Caki2 (cell line): ENCODE measurements at regions not wholly inside any gene's neighbourhood (a gene's known extent, or its start where the extent isn't known, plus 50 kb on each side); places are given as distances from the start of the nearest gene placed in this dataset.
"Not testable (repeated sequence)": the region's sequence is repeated elsewhere in the genome, so short reads cannot be mapped to it uniquely, and the experiment has no call there.

Experiments
- DNase-seq: peaks from one replicate; pipeline ENCODE4 v3.0.0-alpha.2; 2015; ENCODE audit warnings: low read depth
- in situ Hi-C: cut with HindIII; loops from 2 replicates; pipeline ENCODE4 v1.10.0; 2016; ENCODE audit warnings: low sequenced_read_pairs, low pct_unique_long_range_greater_than_20kb, mixed read lengths

DNA sequence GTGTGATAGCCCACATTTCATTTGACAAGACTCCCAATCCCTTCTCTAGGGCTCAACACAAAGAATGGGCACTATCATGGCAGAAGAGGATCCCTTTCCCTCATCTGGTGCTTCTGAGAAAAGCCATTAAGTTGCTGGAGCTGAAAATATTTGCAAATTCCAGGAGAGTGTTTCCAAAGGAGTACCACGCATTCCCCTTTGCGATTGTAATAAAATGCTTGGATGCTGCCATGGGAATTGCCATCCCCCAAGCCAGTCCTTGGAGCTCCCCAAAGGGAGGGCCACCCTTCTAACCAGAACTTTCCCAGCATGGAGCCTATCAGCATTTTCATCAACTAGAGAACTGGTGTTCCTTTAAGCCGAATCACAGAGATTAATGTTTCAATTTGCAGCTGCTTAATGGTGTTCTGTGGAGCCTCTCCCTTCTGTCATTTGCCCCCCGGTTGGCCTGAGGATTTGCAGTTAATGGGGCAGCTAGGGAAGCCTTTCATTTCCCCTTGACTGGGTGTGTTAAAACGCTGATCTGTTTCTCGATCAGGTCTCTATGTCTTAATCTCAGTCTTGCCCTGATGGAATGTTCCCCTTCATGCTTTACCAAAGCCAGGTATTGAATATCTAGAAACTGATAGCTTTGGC is 133.0 kb downstream of the ENC1 start:
- no peak for DNase-seq
- in situ Hi-C loops: no loop called here

GRCh38 chr5:74506119-74506518 is 134.4 kb downstream of the ENC1 start:
- in situ Hi-C loops: no loop called here
- no peak for DNase-seq

DNA sequence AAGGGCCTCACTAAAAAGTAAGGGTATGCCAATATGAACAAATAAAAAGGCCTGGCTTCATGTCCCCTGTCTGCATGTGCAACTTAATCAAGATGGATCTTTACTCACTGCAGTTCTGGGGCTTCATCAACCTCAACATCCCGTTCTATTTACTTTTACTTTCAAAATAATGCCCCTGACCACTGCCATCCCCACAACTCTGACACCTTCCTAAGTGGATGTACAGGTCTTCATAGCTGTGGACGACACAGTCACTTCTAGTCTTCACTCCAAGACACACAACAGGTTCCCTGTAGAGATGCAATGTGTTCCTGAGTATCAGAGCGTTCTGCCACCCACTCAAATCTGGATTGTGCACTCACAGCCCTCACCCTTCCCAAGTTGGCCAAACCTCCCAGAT is 136.1 kb downstream of the ENC1 start:
- in situ Hi-C loops: no loop called here
- no peak for DNase-seq

DNA sequence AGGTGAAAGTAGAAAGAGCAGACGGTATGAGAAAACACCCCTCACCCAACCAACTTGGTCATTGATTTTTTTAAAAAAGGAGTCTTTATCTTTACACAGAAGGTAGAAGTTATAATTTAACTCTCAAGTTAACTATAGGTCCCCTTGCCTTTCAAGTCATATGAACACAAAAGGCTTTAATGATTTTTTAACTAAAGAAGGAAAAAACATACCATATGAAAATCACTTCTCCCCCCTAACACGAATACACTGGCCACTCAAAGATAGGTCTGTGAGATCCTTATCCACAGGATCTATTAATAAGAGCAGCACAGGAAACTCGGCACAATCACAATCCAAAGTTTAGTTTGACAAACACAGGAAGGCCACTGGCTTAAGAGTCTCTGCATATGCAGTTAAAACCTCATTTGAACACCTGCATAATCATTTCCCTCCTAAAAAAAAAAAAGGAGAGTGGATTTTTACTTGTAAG is 138.0 kb downstream of the ENC1 start:
- in situ Hi-C loops: no loop called here
- no peak for DNase-seq

GRCh38 chr5:74501674-74502478 is 138.7 kb downstream of the ENC1 start:
- in situ Hi-C loops: no loop called here

DNA sequence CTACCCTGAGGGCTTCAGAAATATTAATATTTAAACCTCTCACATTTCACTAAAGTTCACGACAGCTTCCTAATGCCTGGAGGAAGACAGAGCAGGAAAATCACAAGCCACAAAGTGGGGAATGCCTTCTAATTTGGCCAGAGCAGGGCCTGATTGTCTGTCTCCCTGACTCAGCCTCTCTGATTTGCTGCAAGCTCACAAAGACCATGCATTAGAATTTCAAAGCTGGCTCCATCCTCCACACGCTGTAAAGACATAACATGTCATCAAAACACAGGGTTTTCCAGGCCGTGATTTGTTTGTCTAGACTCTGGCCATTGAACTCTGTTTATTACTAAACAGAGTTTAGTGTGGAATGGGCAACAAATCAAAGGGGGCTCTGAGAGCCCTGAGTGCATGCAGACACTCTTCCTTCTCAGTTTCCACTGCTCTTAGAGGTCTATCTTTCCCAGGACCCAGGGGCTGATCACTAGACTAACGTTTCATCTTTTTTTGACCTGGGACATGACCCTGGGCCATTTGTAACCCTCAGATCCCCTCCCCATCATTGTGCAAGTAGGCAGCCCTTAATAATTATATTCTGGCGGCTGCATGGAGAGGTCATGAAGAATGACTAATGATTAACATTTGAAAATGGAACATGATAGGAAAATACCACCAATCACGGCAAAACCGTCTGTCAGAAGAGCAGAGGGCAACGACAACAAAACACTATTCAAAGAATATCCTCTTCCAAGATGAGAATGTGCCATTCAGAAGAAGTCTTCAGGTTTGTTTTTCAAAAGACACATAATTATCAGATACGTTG is 140.2 kb downstream of the ENC1 start:
- no peak for DNase-seq
- in situ Hi-C loops: no loop called here

More at GRCh38 chr5:74501674-74502478, 138.7 kb downstream of the ENC1 start:
- DNase-seq: no peak

GRCh38 chr5:74499256-74500050 is 141.1 kb downstream of the ENC1 start:
- in situ Hi-C loops: no loop called here
- no peak for DNase-seq

DNA sequence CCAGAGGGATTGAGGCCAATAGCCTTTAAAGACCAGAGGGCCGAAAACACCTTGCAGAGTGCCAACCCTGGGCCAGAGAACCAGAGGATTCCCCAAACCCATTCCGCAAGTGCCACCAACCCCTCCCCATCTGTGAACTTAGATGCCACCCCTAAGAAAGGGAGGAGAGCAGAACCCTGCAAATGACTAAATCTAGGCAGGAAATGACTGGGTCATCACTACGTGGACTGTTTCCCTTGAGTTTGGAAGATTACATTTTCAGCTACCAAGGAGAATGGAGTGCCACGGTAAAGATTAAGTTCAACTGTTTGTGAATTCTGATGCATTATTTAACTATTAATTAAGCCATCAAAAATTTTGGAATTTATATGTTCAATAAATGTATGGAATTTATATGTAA is 142.8 kb downstream of the ENC1 start:
- no peak for DNase-seq
- in situ Hi-C loops: no loop called here

- in situ Hi-C loops: no loop called here
- peak; percentile 3 for DNase-seq
Observed at GRCh38 chr5:74493411-74493810, 147.1 kb downstream of the ENC1 start.

GRCh38 chr5:74492230-74492629 is 148.3 kb downstream of the ENC1 start:
- DNase-seq: no peak
- in situ Hi-C loops: no loop called here

DNA sequence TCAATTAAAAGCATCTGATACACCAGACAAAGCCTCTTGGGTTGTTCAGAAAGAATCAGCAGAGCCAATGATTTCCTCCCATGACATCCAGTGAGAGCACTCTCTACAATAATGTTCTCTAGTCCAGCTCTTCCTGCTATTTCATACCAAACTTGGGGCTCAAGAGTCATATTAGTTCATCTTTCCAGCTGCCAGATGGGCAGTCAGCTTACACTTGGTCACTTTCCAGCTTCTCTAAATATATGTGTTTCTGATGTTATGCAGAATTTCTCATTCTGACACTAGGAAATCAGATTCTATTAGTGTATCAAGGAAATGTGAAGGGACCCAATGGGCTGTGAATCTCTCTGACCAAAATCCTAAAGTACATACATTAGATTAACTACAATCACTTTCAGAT is 148.9 kb downstream of the ENC1 start:
- in situ Hi-C loops: no loop called here
- no peak for DNase-seq

DNA sequence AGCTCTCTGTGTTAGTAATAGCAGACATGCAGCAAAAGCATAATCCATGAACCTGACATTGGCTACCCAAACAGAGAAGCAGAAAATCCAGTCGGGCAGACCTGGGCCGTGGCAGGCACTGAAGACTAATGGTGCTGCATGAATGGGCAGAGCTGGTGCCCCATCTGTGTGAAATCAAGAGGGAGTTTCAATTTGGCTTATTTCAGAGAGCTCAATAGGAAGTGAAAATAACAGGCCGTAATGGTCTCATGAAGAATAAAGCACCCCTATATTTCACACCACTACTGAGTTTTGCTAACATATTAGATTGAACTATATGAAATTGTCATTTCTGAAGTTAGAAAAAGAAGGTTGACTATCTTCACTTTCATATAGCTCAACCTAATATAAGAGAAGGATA is 149.7 kb downstream of the ENC1 start:
- DNase-seq: no peak
- in situ Hi-C loops: no loop called here

DNA sequence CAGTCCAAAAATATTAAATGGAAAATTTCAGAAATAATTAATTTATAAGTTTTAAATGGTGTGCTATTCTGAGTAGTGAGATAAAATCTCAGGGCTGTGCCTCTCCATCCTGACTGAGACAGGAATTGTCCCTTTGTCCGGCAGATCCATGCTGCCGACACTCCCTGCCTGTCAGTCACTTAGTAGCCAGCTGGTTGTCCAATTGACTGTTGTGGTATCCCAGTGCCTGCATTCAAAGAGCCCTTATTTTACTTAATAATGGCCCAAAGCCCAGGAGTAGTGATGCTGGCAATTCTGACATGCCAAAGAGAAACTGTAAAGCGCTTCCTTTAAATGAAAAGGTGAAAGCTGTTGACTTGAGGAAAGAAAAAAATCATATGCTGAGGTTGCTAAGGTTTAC is 157.5 kb downstream of the ENC1 start:
- in situ Hi-C loops: no loop called here

DNA sequence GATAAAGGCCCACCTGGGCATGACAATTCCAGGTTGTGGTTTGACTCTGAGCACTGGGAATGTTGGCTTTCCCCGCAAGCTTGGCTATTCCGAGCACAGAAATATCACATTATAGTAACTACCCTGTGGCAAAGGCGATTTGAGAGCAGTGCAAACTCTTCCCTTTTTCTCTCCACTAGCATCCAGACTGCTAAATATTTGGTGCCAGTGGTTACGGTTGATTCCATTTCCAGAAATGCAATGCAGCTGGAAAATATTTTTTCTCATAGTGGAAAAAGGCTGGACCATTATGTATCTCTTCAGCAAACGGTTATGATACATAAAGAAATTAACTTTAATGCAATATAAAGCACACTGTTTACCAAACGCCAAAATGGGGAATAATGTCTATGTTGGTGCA is 158.0 kb downstream of the ENC1 start:
- in situ Hi-C loops: no loop called here
- DNase-seq: no peak

More for the DNA sequence above, 157.5 kb downstream of the ENC1 start:
- no peak for DNase-seq

GRCh38 chr5:74481357-74481756 is 159.2 kb downstream of the ENC1 start:
- DNase-seq, in situ Hi-C loops: not testable (repeated sequence)

GRCh38 chr5:74480201-74480600 is 160.3 kb downstream of the ENC1 start:
- DNase-seq: no peak
- in situ Hi-C loops: no loop called here

GRCh38 chr5:74478328-74478727 is 162.2 kb downstream of the ENC1 start:
- in situ Hi-C loops: no loop called here
- no peak for DNase-seq

- in situ Hi-C loops: no loop called here
- DNase-seq: no peak
Observed at GRCh38 chr5:74477761-74478160, 162.8 kb downstream of the ENC1 start.
